A673 (cell line): ENCODE measurements at regions not wholly inside any gene's neighbourhood (a gene's known extent, or its start where the extent isn't known, plus 50 kb on each side); places are given as distances from the start of the nearest gene placed in this dataset.

Experiments
- BruUV-seq: library from RNA; stranded (reverse); fragments of 400-500 nt; replicated peaks from 2 replicates; lab custom pipeline; 2021; lab: Mats Ljungman, UMichigan
- CTCF ChIA-PET: fragments of 300-600 bp; sonication (Branson Sonifier 250); formaldehyde crosslinking; loops from one replicate; lab custom pipeline; 2022; ENCODE audit warnings: antibody characterized with exemption; lab: Charles Lee
- POLR2A ChIA-PET: fragments of 300-600 bp; sonication (Branson Sonifier 250); formaldehyde crosslinking; loops from one replicate; lab custom pipeline; 2022; ENCODE audit warnings: antibody characterized with exemption; ENCODE audit not compliant: low non-redundant PET; lab: Charles Lee
- DNase-seq: peaks from one replicate; pipeline ENCODE4 v3.0.0-alpha.2; 2015; ENCODE audit warnings: low spot score
- H3K27ac ChIP-seq: fragments of 200-600 bp; sonication (generic); 2 replicates; pipeline ENCODE4 v1.5.1; 2016; ENCODE audit warnings: mixed run types, low read depth, mild to moderate bottlenecking, mixed read lengths, antibody characterized with exemption, low read length; ENCODE audit not compliant: poor library complexity, severe bottlenecking
- H3K27me3 ChIP-seq: fragments of 200-600 bp; sonication (generic); replicated peaks from 2 replicates; pipeline ENCODE4 v1.6.1; 2017; ENCODE audit warnings: mixed run types, low read depth, mild to moderate bottlenecking, mixed read lengths, antibody characterized with exemption, low read length; ENCODE audit not compliant: insufficient read depth, poor library complexity
- H3K36me3 ChIP-seq: fragments of 200-600 bp; sonication (generic); 2 replicates; pipeline ENCODE4 v1.6.1; 2016; ENCODE audit warnings: mixed run types, mild to moderate bottlenecking, mixed read lengths, antibody characterized with exemption, low read length; ENCODE audit not compliant: insufficient read depth, poor library complexity, severe bottlenecking
- H3K4me1 ChIP-seq: fragments of 200-600 bp; sonication (generic); 2 replicates; pipeline ENCODE4 v1.6.1; 2017; ENCODE audit warnings: mixed run types, mild to moderate bottlenecking, mixed read lengths, antibody characterized with exemption, low read length; ENCODE audit not compliant: insufficient read depth, poor library complexity, severe bottlenecking
- H3K4me3 ChIP-seq: fragments of 200-600 bp; sonication (generic); 2 replicates; pipeline ENCODE4 v1.5.1; 2016; ENCODE audit warnings: low read depth, mixed run types, mild to moderate bottlenecking, mixed read lengths, low read length; ENCODE audit not compliant: poor library complexity, severe bottlenecking
- H3K9me3 ChIP-seq: fragments of 200-600 bp; sonication (generic); 2 replicates; pipeline ENCODE4 v1.6.1; 2016; ENCODE audit warnings: mixed run types, low read depth, mild to moderate bottlenecking, mixed read lengths, antibody characterized with exemption, low read length; ENCODE audit not compliant: poor library complexity, severe bottlenecking
- EZH2 ChIP-seq: fragments of 200-600 bp; sonication (generic); IDR thresholded peaks from 2 replicates; pipeline ENCODE4 v1.6.1; 2017; ENCODE audit warnings: borderline replicate concordance, low read depth, mild to moderate bottlenecking, mixed read lengths, antibody characterized with exemption, low read length; ENCODE audit not compliant: poor library complexity, severe bottlenecking
- intact Hi-C: fragments of 100-400 bp; cut with micrococcal nuclease; formaldehyde crosslinking; loops from one replicate; pipeline ENCODE4 v1.10.0; 2022; ENCODE audit not compliant: unreplicated experiment
- TF ChIP-seq, protein P1 (sequence below): fragments of 300-800, 200-600 bp; sonication (generic); conservative IDR thresholded peaks from 2 replicates; pipeline ENCODE4 v1.5.1; 2017; ENCODE audit warnings: low read depth, mild to moderate bottlenecking, antibody characterized with exemption, low read length, moderate library complexity, mixed read lengths

DNA sequence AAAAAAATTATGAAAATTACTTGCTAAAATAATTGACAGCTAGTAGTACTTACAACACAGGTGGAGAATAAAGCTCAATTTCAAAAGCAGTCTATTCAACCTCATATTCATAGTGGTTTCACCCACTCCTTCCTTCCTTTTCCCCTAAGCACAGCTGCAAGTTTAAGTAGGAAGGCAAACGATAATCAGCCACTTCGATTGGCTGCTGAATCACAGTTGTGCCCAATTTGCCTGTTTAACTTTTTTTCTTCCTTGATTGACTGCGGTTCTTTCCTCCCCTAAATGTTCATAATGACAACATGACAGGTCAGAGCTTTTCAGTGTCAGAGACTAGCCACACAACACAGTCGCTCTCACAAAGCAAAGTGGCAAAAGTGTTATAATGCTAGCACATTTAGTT, 468.0 kb upstream of the GBE1 start:
- TF ChIP-seq EZH2, result no peak
- TF ChIP-seq, protein P1, sequence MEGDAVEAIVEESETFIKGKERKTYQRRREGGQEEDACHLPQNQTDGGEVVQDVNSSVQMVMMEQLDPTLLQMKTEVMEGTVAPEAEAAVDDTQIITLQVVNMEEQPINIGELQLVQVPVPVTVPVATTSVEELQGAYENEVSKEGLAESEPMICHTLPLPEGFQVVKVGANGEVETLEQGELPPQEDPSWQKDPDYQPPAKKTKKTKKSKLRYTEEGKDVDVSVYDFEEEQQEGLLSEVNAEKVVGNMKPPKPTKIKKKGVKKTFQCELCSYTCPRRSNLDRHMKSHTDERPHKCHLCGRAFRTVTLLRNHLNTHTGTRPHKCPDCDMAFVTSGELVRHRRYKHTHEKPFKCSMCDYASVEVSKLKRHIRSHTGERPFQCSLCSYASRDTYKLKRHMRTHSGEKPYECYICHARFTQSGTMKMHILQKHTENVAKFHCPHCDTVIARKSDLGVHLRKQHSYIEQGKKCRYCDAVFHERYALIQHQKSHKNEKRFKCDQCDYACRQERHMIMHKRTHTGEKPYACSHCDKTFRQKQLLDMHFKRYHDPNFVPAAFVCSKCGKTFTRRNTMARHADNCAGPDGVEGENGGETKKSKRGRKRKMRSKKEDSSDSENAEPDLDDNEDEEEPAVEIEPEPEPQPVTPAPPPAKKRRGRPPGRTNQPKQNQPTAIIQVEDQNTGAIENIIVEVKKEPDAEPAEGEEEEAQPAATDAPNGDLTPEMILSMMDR, result no peak
- Histone ChIP-seq H3K27ac (no peak overlapping the region), H3K9me3 (peaks cover 8% of the 10 kb centered on the region), H3K36me3 (no peaks in the 10 kb centered on the region), H3K4me1 (no peaks in the 10 kb centered on the region), H3K4me3 (no peak overlapping the region), H3K27me3 (no peaks in the 10 kb centered on the region)
- ChIA-PET POLR2A (no interaction called here), CTCF (no interaction called here)
- BruUV-seq, result no TSS peak
- DNase-seq, result no peak
- intact Hi-C loops, result no loop called here

GRCh38 chr3:82224661-82225060, 463.2 kb upstream of the GBE1 start:
- CTCF ChIA-PET, result no interaction called here
- intact Hi-C loops, result no loop called here
- H3K27ac ChIP-seq, result no peak overlapping the region
- POLR2A ChIA-PET, result no interaction called here
- no peak for TF ChIP-seq EZH2
- TF ChIP-seq, protein P1, result no peak
- H3K36me3 ChIP-seq, result no peaks in the 10 kb centered on the region
- no peaks in the 10 kb centered on the region for H3K4me1 ChIP-seq
- H3K27me3 ChIP-seq, result no peaks in the 10 kb centered on the region
- no peak for DNase-seq
- H3K9me3 ChIP-seq, result peaks cover 15% of the 10 kb centered on the region
- BruUV-seq, result no TSS peak
- no peak overlapping the region for H3K4me3 ChIP-seq

DNA sequence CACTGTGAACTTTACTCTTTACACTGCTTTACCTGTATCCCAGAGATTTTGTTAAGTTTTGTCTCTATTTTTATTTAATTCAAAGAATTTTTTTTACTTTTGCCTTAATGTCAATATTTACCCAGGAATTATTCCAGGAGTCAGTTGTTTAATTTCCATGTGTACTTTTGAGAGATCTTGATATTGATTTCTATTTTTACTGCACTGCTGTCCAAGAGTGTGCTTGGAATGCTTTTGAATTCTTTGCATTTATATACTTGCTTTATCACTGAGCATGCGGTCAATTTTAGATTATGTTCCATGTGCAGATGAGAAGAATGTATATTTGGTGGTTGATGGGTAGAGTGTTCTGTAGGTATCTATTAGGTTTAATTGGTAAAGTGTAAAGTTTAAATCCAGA, 461.0 kb upstream of the GBE1 start:
- no TSS peak for BruUV-seq
- Histone ChIP-seq H3K36me3 (no peaks in the 10 kb centered on the region), H3K9me3 (peaks cover 12% of the 10 kb centered on the region), H3K27ac (no peak overlapping the region), H3K27me3 (no peaks in the 10 kb centered on the region), H3K4me3 (no peak overlapping the region), H3K4me1 (no peaks in the 10 kb centered on the region)
- no peak for DNase-seq
- ChIA-PET POLR2A (no interaction called here), CTCF (no interaction called here)
- intact Hi-C loops, result no loop called here
- TF ChIP-seq, protein P1, result no peak
- no peak for TF ChIP-seq EZH2
